Epithelial cell of prostate (primary cell): ENCODE measurements at regions not wholly inside any gene's neighbourhood (a gene's known extent, or its start where the extent isn't known, plus 50 kb on each side); places are given as distances from the start of the nearest gene placed in this dataset.
A peak's percentile ranks its signal among the peaks of the same experiment; 100 is the strongest.

Experiments used
- DNase-seq: peaks from one replicate; pipeline ENCODE4 v3.0.0-alpha.2; 2011; ENCODE audit warnings: low read depth, low spot score
- H3K27ac ChIP-seq: fragments of 450-650 bp; 2 replicates; pipeline ENCODE4 v1.5.1; 2017; ENCODE audit warnings: mild to moderate bottlenecking

- no peak overlapping the region for H3K27ac ChIP-seq
- DNase-seq, result no peak
Measured at GRCh38 chrX:8870411-8870810, 69.2 kb upstream of the FAM9A start.

- no peak for DNase-seq
- peak overlapping the region; percentile 90 for H3K27ac ChIP-seq
Measured at GRCh38 chrX:8869812-8870211, 68.6 kb upstream of the FAM9A start.

GRCh38 chrX:8868906-8869305 lies 67.7 kb upstream of the FAM9A start:
- DNase-seq, result no peak
- H3K27ac ChIP-seq, result peak overlapping the region; percentile 90

GRCh38 chrX:8868070-8868773 lies 67.0 kb upstream of the FAM9A start:
- peak overlapping the region; percentile 90 for H3K27ac ChIP-seq
- DNase-seq, result peak; percentile 91

GRCh38 chrX:8867406-8867805 lies 66.2 kb upstream of the FAM9A start:
- no peak for DNase-seq
- H3K27ac ChIP-seq, result peak overlapping the region; percentile 90

GRCh38 chrX:8864161-8864560 lies 63.0 kb upstream of the FAM9A start:
- H3K27ac ChIP-seq, result no peak overlapping the region
- no peak for DNase-seq

- DNase-seq, result no peak
- H3K27ac ChIP-seq, result no peak overlapping the region
Measured at GRCh38 chrX:8861908-8862307, 60.7 kb upstream of the FAM9A start.

- no peak for DNase-seq
- no peak overlapping the region for H3K27ac ChIP-seq
Measured at GRCh38 chrX:8851231-8851886, 50.2 kb upstream of the FAM9A start.
